ENCODE measurements at regions not wholly inside any gene's neighbourhood (a gene's known extent, or its start where the extent isn't known, plus 50 kb on each side); places are given as distances from the start of the nearest gene placed in this dataset.

DNA sequence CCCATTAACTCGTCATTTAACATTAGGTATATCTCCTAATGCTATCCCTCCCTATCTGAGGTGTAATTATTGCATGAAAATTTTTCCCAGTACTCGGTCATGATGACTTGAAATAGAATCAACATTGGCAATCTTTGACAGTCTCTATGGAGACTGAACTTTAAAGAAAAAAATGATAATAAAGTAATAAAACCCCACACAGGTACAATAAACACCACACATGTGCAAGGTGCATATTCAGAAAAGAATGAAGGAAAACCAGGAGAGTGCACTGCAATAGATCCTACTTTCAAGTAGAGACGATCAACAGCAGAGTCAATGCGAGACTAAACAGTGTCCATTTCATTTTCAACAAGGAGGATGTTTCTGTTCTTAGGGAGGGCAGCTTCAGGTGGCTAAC lies 1253.8 kb upstream of the TMEM132C start:
- TF ChIP-seq POLR2AphosphoS5 (IDR thresholded peaks at IDR 0.05; ENCODE audit: low read length), result no peak
- no peak for TF ChIP-seq RFX5 (IDR thresholded peaks at IDR 0.05; ENCODE audit: low read depth, low read length)
- TF ChIP-seq TCF7 (IDR thresholded peaks at IDR 0.05; ENCODE audit: borderline replicate concordance), result no peak
- no peak for TF ChIP-seq RAD21 (IDR thresholded peaks at IDR 0.05; ENCODE audit: insufficient read depth, low read depth, low read length)
- TF ChIP-seq REST (IDR thresholded peaks at IDR 0.05; ENCODE audit: low read depth, low read length), result no peak
- no peak for TF ChIP-seq CHD1 (IDR thresholded peaks at IDR 0.05; ENCODE audit: low read depth, low read length)
- no peak for TF ChIP-seq USF2 (IDR thresholded peaks at IDR 0.05; ENCODE audit: borderline replicate concordance, low read depth, low read length)
- no peak for TF ChIP-seq KDM1A (IDR thresholded peaks at IDR 0.05; ENCODE audit: borderline replicate concordance)
- no peak for TF ChIP-seq CHD2 (IDR thresholded peaks at IDR 0.05; ENCODE audit: borderline replicate concordance, low read depth, low read length)
- TF ChIP-seq GABPA (IDR thresholded peaks at IDR 0.05; ENCODE audit: low read depth), result no peak
- TF ChIP-seq NR2C2 (IDR thresholded peaks at IDR 0.05; ENCODE audit: borderline replicate concordance, control insufficient read depth, insufficient read length, low read depth), result no peak
- no peak for TF ChIP-seq TAF1 (IDR thresholded peaks at IDR 0.05; ENCODE audit: borderline replicate concordance, low read depth, low read length)
- no peak for TF ChIP-seq EZH2 (IDR thresholded peaks at IDR 0.05; ENCODE audit: borderline replicate concordance, control insufficient read depth, low read depth, low read length)
- no peak for TF ChIP-seq MTA2 (IDR thresholded peaks at IDR 0.05; ENCODE audit: low read depth)
